ENCODE measurements at regions not wholly inside any gene's neighbourhood (a gene's known extent, or its start where the extent isn't known, plus 50 kb on each side); places are given as distances from the start of the nearest gene placed in this dataset.
A peak's percentile ranks its signal among the peaks of the same experiment; 100 is the strongest.

- Histone ChIP-seq H3K4me1 (peaks cover 0 to 11% (median 4%) of the 10 kb centered on the region in 9 donors), H3K4me3 (no peak overlapping the region), H3K27ac (peak overlapping the region in 5 of 10 donors; percentile 2 to 40 (median 13)), H3K9me3 (no peaks in the 10 kb centered on the region), H3K36me3 (no peaks in the 10 kb centered on the region), H3K27me3 (no peaks in the 10 kb centered on the region)
- no peak for TF ChIP-seq CTCF (IDR thresholded peaks at IDR 0.05)
- intact Hi-C loops (cut with DNase I), result loop anchor here in 1 of 10 donors (5.0 kb wide), 1 partner anchor 331 kb away; the partner anchor contains the start of gene FOXN3
- DNase-seq (peak; percentile 21 to 62), ATAC-seq (peak in 7 of 8 donors; percentile 69 to 89 (median 84))
- 49 to 60% methylated on average over 9 of the region's 9 CpGs for WGBS, 2 donors
Observed at GRCh38 chr14:89085737-89086382, 261.4 kb downstream of the TTC8 start.

GRCh38 chr14:89088530-89088929, 264.1 kb downstream of the TTC8 start:
- DNase-seq, result no peak
- Histone ChIP-seq H3K27me3 (no peaks in the 10 kb centered on the region), H3K4me3 (no peak overlapping the region), H3K4me1 (peaks cover 0 to 11% (median 4%) of the 10 kb centered on the region in 9 donors), H3K9me3 (peaks cover 0 to 8% (median 0%) of the 10 kb centered on the region in 11 donors), H3K27ac (no peak overlapping the region), H3K36me3 (no peaks in the 10 kb centered on the region)
- intact Hi-C loops (cut with DNase I), result loop anchor here in 1 of 10 donors (5.0 kb wide), 1 partner anchor 329 kb away; the partner anchor contains the start of gene FOXN3
- TF ChIP-seq CTCF (IDR thresholded peaks at IDR 0.05), result no peak
- 66 to 72% methylated on average over 3 of the region's 3 CpGs for WGBS, 2 donors
- ATAC-seq, result peak in 1 of 8 donors; percentile 8

- no peak for TF ChIP-seq CTCF (IDR thresholded peaks at IDR 0.05)
- ATAC-seq, result no peak
- Histone ChIP-seq H3K9me3 (peaks cover 0 to 8% (median 0%) of the 10 kb centered on the region in 11 donors), H3K36me3 (no peaks in the 10 kb centered on the region), H3K4me1 (peaks cover 0 to 11% (median 4%) of the 10 kb centered on the region in 9 donors), H3K27me3 (no peaks in the 10 kb centered on the region), H3K27ac (no peak overlapping the region), H3K4me3 (no peak overlapping the region)
- 73% methylated on average over 1 of the region's 1 CpG for WGBS, 2 donors
- intact Hi-C loops (cut with DNase I), result loop anchor here in 1 of 10 donors (5.0 kb wide), 1 partner anchor 328 kb away; the partner anchor contains the start of gene FOXN3
- no peak for DNase-seq
Observed at GRCh38 chr14:89089330-89089729, 264.9 kb downstream of the TTC8 start.

GRCh38 chr14:89091781-89092180, 267.3 kb downstream of the TTC8 start:
- no peak for TF ChIP-seq CTCF (IDR thresholded peaks at IDR 0.05)
- no peak for ATAC-seq
- Histone ChIP-seq H3K4me3 (no peak overlapping the region), H3K9me3 (peaks cover 0 to 8% (median 0%) of the 10 kb centered on the region in 11 donors), H3K4me1 (no peaks in the 10 kb centered on the region), H3K27ac (no peak overlapping the region), H3K27me3 (no peaks in the 10 kb centered on the region), H3K36me3 (no peaks in the 10 kb centered on the region)
- WGBS, 2 donors, result 90 to 100% methylated on average over 1 of the region's 1 CpG
- intact Hi-C loops (cut with DNase I), result no loop called here
- no peak for DNase-seq

Data from heart right ventricle (tissue), 16 donors.